Suprapubic skin (tissue), 4 donors: ENCODE measurements at regions not wholly inside any gene's neighbourhood (a gene's known extent, or its start where the extent isn't known, plus 50 kb on each side); places are given as distances from the start of the nearest gene placed in this dataset.

Source experiments
- DNase-seq, 2 donors: peaks; one replicate each; pipeline ENCODE4 v3.0.0-alpha.2; 2019; ENCODE audit warnings: low spot score in 2 of 2
- H3K27ac ChIP-seq: fragments of 200-600 bp; sonication (generic); one replicate; pipeline ENCODE4 v1.5.1; 2019
- H3K27me3 ChIP-seq: fragments of 200-600 bp; sonication (generic); one replicate; pipeline ENCODE4 v1.5.1; 2019
- H3K36me3 ChIP-seq: fragments of 200-600 bp; sonication (generic); one replicate; pipeline ENCODE4 v1.5.1; 2019
- H3K4me1 ChIP-seq: fragments of 200-600 bp; sonication (generic); one replicate; pipeline ENCODE4 v1.5.1; 2019
- H3K4me3 ChIP-seq: fragments of 200-600 bp; sonication (generic); one replicate; pipeline ENCODE4 v1.5.1; 2019; ENCODE audit warnings: mild to moderate bottlenecking
- H3K9me3 ChIP-seq: fragments of 200-600 bp; sonication (generic); one replicate; pipeline ENCODE4 v1.5.1; 2019
- EP300 ChIP-seq: sonication (generic); formaldehyde crosslinking; IDR thresholded peaks from one replicate; pipeline ENCODE4 v1.6.1; 2017; ENCODE audit warnings: antibody characterized with exemption
- POLR2A ChIP-seq, 2 donors: fragments of 450-650 bp; IDR thresholded peaks; one replicate each; pipeline ENCODE4 v1.6.1; 2017; ENCODE audit warnings: antibody characterized with exemption in 2 of 2, mild to moderate bottlenecking in 2 of 2, moderate library complexity in 2 of 2
- POLR2AphosphoS5 ChIP-seq, 3 donors: sonication (generic); formaldehyde crosslinking; IDR thresholded peaks; one replicate each; pipeline ENCODE4 v1.6.1; 2017; ENCODE audit warnings: antibody characterized with exemption in 3 of 3
- WGBS: methylation state at CpG from one replicate; pipeline ENCODE4 v1.1.5; 2018; 5-methylcytosine and 5-hydroxymethylcytosine counted together
- TF ChIP-seq, protein P1 (sequence below), 2 donors: fragments of 200-600 bp in 1 of 2; fragments of 450-650 bp in 1 of 2; sonication (generic) in 1 of 2; IDR thresholded peaks; one replicate each; pipeline ENCODE4 v1.5.1; 2016 to 2019; ENCODE audit warnings: antibody characterized with exemption in 2 of 2, mild to moderate bottlenecking in 1 of 2, moderate library complexity in 1 of 2

DNA sequence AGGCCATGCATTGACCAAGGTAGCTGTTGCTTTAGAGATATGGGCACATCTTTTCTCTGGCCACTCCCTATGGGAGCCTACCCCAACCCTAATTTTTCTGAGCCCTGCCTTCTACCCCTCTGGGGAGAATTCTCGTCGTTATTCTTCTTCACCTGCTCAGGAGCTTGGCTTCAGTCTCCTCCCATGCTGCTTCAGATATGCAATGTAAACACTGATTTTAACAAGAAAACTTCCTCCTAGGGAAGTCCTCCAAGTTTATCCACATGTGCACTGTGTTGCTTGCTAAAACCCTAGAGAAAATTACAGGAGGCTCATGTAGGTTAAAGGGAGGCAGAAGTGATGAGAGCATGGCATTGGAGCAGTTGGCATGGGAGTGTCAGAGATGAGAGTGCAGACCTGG, 445.2 kb upstream of the MDFIC2 start:
- H3K36me3 ChIP-seq, result no peaks in the 10 kb centered on the region
- DNase-seq, result no peak
- TF ChIP-seq, protein P1, sequence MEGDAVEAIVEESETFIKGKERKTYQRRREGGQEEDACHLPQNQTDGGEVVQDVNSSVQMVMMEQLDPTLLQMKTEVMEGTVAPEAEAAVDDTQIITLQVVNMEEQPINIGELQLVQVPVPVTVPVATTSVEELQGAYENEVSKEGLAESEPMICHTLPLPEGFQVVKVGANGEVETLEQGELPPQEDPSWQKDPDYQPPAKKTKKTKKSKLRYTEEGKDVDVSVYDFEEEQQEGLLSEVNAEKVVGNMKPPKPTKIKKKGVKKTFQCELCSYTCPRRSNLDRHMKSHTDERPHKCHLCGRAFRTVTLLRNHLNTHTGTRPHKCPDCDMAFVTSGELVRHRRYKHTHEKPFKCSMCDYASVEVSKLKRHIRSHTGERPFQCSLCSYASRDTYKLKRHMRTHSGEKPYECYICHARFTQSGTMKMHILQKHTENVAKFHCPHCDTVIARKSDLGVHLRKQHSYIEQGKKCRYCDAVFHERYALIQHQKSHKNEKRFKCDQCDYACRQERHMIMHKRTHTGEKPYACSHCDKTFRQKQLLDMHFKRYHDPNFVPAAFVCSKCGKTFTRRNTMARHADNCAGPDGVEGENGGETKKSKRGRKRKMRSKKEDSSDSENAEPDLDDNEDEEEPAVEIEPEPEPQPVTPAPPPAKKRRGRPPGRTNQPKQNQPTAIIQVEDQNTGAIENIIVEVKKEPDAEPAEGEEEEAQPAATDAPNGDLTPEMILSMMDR (IDR thresholded peaks at IDR 0.05), result no peak
- TF ChIP-seq EP300 (no peak), POLR2A (IDR thresholded peaks at IDR 0.05) (no peak), POLR2AphosphoS5 (IDR thresholded peaks at IDR 0.05) (no peak)
- H3K4me3 ChIP-seq, result no peak overlapping the region
- no peaks in the 10 kb centered on the region for H3K4me1 ChIP-seq
- 93% methylated on average over 2 of the region's 2 CpGs for WGBS
- no peak overlapping the region for H3K27ac ChIP-seq
- H3K27me3 ChIP-seq, result peaks cover 4% of the 10 kb centered on the region
- no peaks in the 10 kb centered on the region for H3K9me3 ChIP-seq

DNA sequence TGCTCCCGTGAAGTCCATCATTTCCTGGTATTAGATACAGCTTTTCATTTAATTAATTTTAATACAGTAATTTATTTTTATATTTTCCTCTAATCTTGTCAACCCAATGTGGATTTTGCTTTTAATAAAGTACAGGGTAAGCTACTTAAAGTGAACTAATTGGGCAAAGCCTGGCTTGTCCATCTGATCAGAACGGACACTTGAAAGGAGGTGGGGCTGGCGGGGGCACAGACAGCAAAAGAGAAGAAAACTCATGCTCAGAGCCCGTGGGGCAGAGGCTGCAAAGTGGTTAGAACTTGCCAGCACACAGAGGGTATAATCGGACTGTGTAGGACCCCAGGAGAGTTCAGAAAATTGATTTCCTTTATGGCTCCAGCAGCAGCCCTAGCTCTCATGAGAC, 443.1 kb upstream of the MDFIC2 start:
- Histone ChIP-seq H3K36me3 (no peaks in the 10 kb centered on the region), H3K27ac (no peak overlapping the region), H3K4me3 (no peak overlapping the region), H3K4me1 (no peaks in the 10 kb centered on the region), H3K27me3 (peaks cover 4% of the 10 kb centered on the region), H3K9me3 (no peaks in the 10 kb centered on the region)
- TF ChIP-seq POLR2AphosphoS5 (IDR thresholded peaks at IDR 0.05) (no peak), POLR2A (IDR thresholded peaks at IDR 0.05) (no peak), EP300 (no peak)
- TF ChIP-seq, protein P1 (IDR thresholded peaks at IDR 0.05), result no peak
- WGBS, result 86% methylated on average over 5 of the region's 5 CpGs
- no peak for DNase-seq

DNA sequence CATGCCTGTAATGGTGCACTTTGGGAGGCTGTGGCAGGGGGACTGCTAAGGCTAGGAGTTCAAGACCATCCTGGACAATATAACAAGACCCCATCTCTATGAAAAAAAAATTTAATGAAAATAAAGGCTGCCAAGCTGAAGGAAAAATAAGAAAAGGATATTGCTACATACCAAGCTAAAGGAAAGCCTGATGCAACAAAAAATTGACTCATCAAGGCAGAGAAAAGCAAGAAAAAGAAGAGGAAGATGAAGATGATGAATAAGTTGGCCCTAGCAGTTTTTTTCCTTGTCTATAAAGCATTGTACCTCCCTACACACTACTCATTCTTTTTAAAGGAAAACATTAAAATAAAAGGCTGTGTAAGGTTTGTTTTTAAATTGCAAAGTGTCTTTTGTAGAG, 441.9 kb upstream of the MDFIC2 start:
- no peaks in the 10 kb centered on the region for H3K36me3 ChIP-seq
- H3K4me3 ChIP-seq, result no peak overlapping the region
- TF ChIP-seq EP300, result no peak
- TF ChIP-seq POLR2A (IDR thresholded peaks at IDR 0.05), result no peak
- TF ChIP-seq, protein P1 (IDR thresholded peaks at IDR 0.05), result no peak
- no peak for TF ChIP-seq POLR2AphosphoS5 (IDR thresholded peaks at IDR 0.05)
- H3K27ac ChIP-seq, result no peak overlapping the region
- no peaks in the 10 kb centered on the region for H3K9me3 ChIP-seq
- no peak for DNase-seq
- peaks cover 4% of the 10 kb centered on the region for H3K27me3 ChIP-seq
- H3K4me1 ChIP-seq, result no peaks in the 10 kb centered on the region

DNA sequence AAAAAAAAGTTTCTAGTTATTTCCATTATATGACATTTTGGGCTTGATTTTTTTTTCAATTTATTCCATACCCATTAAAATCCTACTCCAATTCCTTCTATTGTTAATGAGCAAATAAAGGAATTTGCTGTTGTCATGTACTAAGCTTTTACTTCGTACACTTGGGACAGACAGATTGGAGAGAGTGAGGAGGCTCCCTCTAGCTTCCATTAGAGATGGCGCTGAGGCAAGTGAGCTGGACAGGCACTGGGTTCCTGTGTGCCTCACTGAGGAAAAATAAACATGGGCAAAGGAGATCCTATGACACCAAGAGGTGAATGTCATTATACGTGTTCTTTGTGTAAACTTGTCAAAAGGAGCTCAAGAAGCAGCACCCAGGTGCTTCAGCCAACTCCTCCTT, 441.1 kb upstream of the MDFIC2 start:
- Histone ChIP-seq H3K4me3 (no peak overlapping the region), H3K4me1 (no peaks in the 10 kb centered on the region), H3K9me3 (no peaks in the 10 kb centered on the region), H3K27ac (no peak overlapping the region), H3K27me3 (peaks cover 4% of the 10 kb centered on the region), H3K36me3 (no peaks in the 10 kb centered on the region)
- no peak for DNase-seq
- no peak for TF ChIP-seq POLR2AphosphoS5 (IDR thresholded peaks at IDR 0.05)
- TF ChIP-seq, protein P1 (IDR thresholded peaks at IDR 0.05), result no peak
- TF ChIP-seq POLR2A (IDR thresholded peaks at IDR 0.05), result no peak
- no peak for TF ChIP-seq EP300
- WGBS, result 71% methylated on average over 3 of the region's 3 CpGs

DNA sequence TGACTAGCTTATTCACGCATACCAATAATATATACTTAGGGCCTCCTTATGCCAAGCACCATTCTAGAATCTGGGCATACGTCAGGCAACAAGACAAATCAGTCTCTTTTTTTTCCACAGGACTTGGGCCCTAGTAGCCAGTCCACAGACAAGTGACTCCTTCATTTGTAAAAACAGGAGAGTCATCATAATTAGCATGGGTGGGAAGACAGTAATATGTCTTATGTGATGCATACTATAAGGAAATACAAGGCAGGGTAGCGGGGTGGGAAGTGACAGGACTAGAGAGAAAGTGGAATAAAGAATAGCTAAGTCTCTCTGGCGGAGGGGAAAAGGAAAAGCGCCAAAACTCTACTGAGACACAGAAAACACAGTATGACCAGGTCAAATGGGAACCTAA, 439.6 kb upstream of the MDFIC2 start:
- WGBS, result 93% methylated on average over 5 of the region's 5 CpGs
- Histone ChIP-seq H3K4me1 (no peaks in the 10 kb centered on the region), H3K4me3 (no peak overlapping the region), H3K27me3 (peaks cover 4% of the 10 kb centered on the region), H3K36me3 (no peaks in the 10 kb centered on the region), H3K9me3 (no peaks in the 10 kb centered on the region), H3K27ac (no peak overlapping the region)
- TF ChIP-seq EP300 (no peak), POLR2AphosphoS5 (IDR thresholded peaks at IDR 0.05) (no peak), POLR2A (IDR thresholded peaks at IDR 0.05) (no peak)
- TF ChIP-seq, protein P1 (IDR thresholded peaks at IDR 0.05), result no peak
- DNase-seq, result no peak
